HCT116 (cell line): ENCODE measurements at regions not wholly inside any gene's neighbourhood (a gene's known extent, or its start where the extent isn't known, plus 50 kb on each side); places are given as distances from the start of the nearest gene placed in this dataset.
"Not testable (repeated sequence)": the region's sequence is repeated elsewhere in the genome, so short reads cannot be mapped to it uniquely, and the experiment has no call there.

Experiments used
- ATAC-seq: fragments of 200-7000 bp; cut with Tn5 transposase; 2 replicates; pipeline ENCODE4 v1.9.1; 2020; ENCODE audit warnings: mild to moderate bottlenecking, moderate library complexity
- BruUV-seq: library from RNA; stranded (reverse); fragments of 400-500 nt; replicated peaks from 2 replicates; lab custom pipeline; 2021; lab: Mats Ljungman, UMichigan
- CTCF ChIA-PET: fragments of 300-600 bp; sonication (Branson Sonifier 250); formaldehyde crosslinking; loops from one replicate; lab custom pipeline; 2021; ENCODE audit warnings: antibody characterized with exemption; lab: Charles Lee
- POLR2A ChIA-PET: fragments of 300-600, 350-600 bp; sonication (Branson Sonifier 250); formaldehyde crosslinking; loops from one replicate; lab custom pipeline; 2021; ENCODE audit warnings: antibody characterized with exemption; lab: Charles Lee
- RAD21 ChIA-PET, 2 experiments: fragments of 300-600 bp; sonication (Branson Sonifier 250); formaldehyde crosslinking; loops; one replicate each; lab custom pipeline; 2023; ENCODE audit warnings: low total read pairs in 2 of 2; ENCODE audit not compliant: uncharacterized antibody in 2 of 2, unreplicated experiment in 2 of 2, low non-redundant PET in 1 of 2; lab: Charles Lee
- DNase-seq: peaks from one replicate; pipeline ENCODE4 v3.0.0-alpha.2; 2010; ENCODE audit warnings: low read depth, low spot score
- H2AFZ ChIP-seq: fragments of 200-600 bp; shearing (Covaris generic), sonication (generic); 2 replicates; pipeline ENCODE4 v1.6.1; 2017; ENCODE audit warnings: low read depth, mixed run types, mixed read lengths, antibody characterized with exemption, low read length; ENCODE audit not compliant: poor library complexity, severe bottlenecking
- H3K27ac ChIP-seq: 2 replicates; pipeline ENCODE4 v1.5.1; 2012; ENCODE audit warnings: low read depth, low read length
- H3K27me3 ChIP-seq: fragments of 200-600 bp; sonication (generic); 2 replicates; pipeline ENCODE4 v1.6.1; 2016; ENCODE audit warnings: mixed run types, low read length, mixed read lengths; ENCODE audit not compliant: insufficient read depth
- H3K36me3 ChIP-seq, 2 experiments: fragments of 200-500 bp in 1 of 2; fragments of 200-600 bp in 1 of 2; sonication (Bioruptor generic) in 1 of 2; sonication (generic) in 1 of 2; 2 replicates each; pipeline versions ENCODE4 v1.5.1 to v1.6.1; 2014 to 2016; ENCODE audit warnings: low read length in 2 of 2, inconsistent platforms in 1 of 2, mixed read lengths in 1 of 2, mixed run types in 1 of 2; ENCODE audit not compliant: insufficient read depth in 2 of 2, control insufficient read depth in 1 of 2
- H3K4me1 ChIP-seq, 2 experiments: fragments of 200-600 bp in 1 of 2; sonication (generic) in 1 of 2; 2 replicates each; pipeline versions ENCODE4 v1.5.1 to v1.6.1; 2012 to 2017; ENCODE audit warnings: low read length in 2 of 2, inconsistent platforms in 1 of 2, mild to moderate bottlenecking in 1 of 2, mixed read lengths in 1 of 2, mixed run types in 1 of 2, moderate library complexity in 1 of 2; ENCODE audit not compliant: insufficient read depth in 2 of 2, control insufficient read depth in 1 of 2
- H3K4me2 ChIP-seq: fragments of 200-600 bp; sonication (generic); 2 replicates; pipeline ENCODE4 v1.6.1; 2017; ENCODE audit warnings: mixed run types, low read length, mixed read lengths
- H3K4me3 ChIP-seq, 2 experiments: fragments of 200-600 bp in 1 of 2; sonication (generic) in 1 of 2; replicated peaks in 1 of 2; 2 replicates each; pipeline ENCODE4 v1.5.1; 2011 to 2016; ENCODE audit warnings: low read length in 2 of 2, control low read depth in 1 of 2, low read depth in 1 of 2, mild to moderate bottlenecking in 1 of 2, mixed read lengths in 1 of 2, mixed run types in 1 of 2
- H3K79me2 ChIP-seq: fragments of 200-600 bp; sonication (generic); 2 replicates; pipeline ENCODE4 v1.6.1; 2017; ENCODE audit warnings: mild to moderate bottlenecking, mixed run types, low read length, moderate library complexity, mixed read lengths; ENCODE audit not compliant: insufficient read depth
- H3K9ac ChIP-seq: fragments of 200-600 bp; sonication (generic); 2 replicates; pipeline ENCODE4 v1.6.1; 2016; ENCODE audit warnings: low read length, mixed read lengths
- H3K9me2 ChIP-seq: fragments of 200-600 bp; sonication (generic), shearing (Covaris generic); 2 replicates; pipeline ENCODE4 v1.6.1; 2017; ENCODE audit warnings: mixed run types, mild to moderate bottlenecking, moderate library complexity; ENCODE audit not compliant: insufficient read depth
- H3K9me3 ChIP-seq, 2 experiments: fragments of 200-500 bp in 1 of 2; fragments of 200-600 bp in 1 of 2; sonication (Bioruptor generic) in 1 of 2; sonication (generic) in 1 of 2; 2 replicates each; pipeline ENCODE4 v1.6.1; 2014 to 2017; ENCODE audit warnings: low read length in 2 of 2, mixed read lengths in 2 of 2, inconsistent platforms in 1 of 2, low read depth in 1 of 2, mild to moderate bottlenecking in 1 of 2, mixed run types in 1 of 2, moderate library complexity in 1 of 2; ENCODE audit not compliant: control insufficient read depth in 1 of 2, insufficient read depth in 1 of 2
- H4K20me1 ChIP-seq: fragments of 200-600 bp; sonication (generic), shearing (Covaris generic); 2 replicates; pipeline ENCODE4 v1.6.1; 2017; ENCODE audit warnings: mixed run types, mild to moderate bottlenecking, moderate library complexity; ENCODE audit not compliant: insufficient read depth
- CBX3 ChIP-seq: IDR thresholded peaks from 2 replicates; pipeline ENCODE4 v1.6.1; 2012; ENCODE audit warnings: low read depth
- ELF1 ChIP-seq: IDR thresholded peaks from 2 replicates; pipeline ENCODE4 v1.6.1; 2012; ENCODE audit warnings: low read depth, borderline replicate concordance
- EZH2 ChIP-seq: fragments of 200-600 bp; sonication (generic); IDR thresholded peaks from 2 replicates; pipeline ENCODE4 v1.6.1; 2017; ENCODE audit warnings: antibody characterized with exemption, mixed run types
- POLR2A ChIP-seq: IDR thresholded peaks from 2 replicates; pipeline ENCODE4 v1.7.0; 2011; ENCODE audit warnings: borderline replicate concordance; ENCODE audit not compliant: insufficient read depth, insufficient read length; ENCODE audit errors: extremely low read depth
- POLR2AphosphoS5 ChIP-seq: IDR thresholded peaks from 2 replicates; pipeline ENCODE4 v1.6.1; 2011; ENCODE audit warnings: mild to moderate bottlenecking, low read depth, low read length, moderate library complexity
- RAD21 ChIP-seq: IDR thresholded peaks from 2 replicates; pipeline ENCODE4 v1.6.1; 2012; ENCODE audit warnings: low read depth, mild to moderate bottlenecking
- SP1 ChIP-seq: IDR thresholded peaks from 2 replicates; pipeline ENCODE4 v1.6.1; 2012; ENCODE audit warnings: low read depth
- TCF7L2 ChIP-seq: IDR thresholded peaks from 2 replicates; pipeline ENCODE4 v1.7.0; 2011; ENCODE audit warnings: borderline replicate concordance, inconsistent platforms; ENCODE audit not compliant: insufficient read depth, insufficient read length; ENCODE audit errors: extremely low read depth
- YY1 ChIP-seq: IDR thresholded peaks from 2 replicates; pipeline ENCODE4 v1.6.1; 2011; ENCODE audit warnings: low read length, low read depth, moderate library complexity, mild to moderate bottlenecking; ENCODE audit not compliant: insufficient replicate concordance; ENCODE audit errors: extremely low read depth
- ZFX ChIP-seq: fragments of 450-650 bp; IDR thresholded peaks from 2 replicates; pipeline ENCODE4 v1.6.1; 2017
- intact Hi-C: fragments of 100-400 bp; cut with micrococcal nuclease; formaldehyde crosslinking; loops from 2 replicates; pipeline ENCODE4 v1.10.0; 2022
- TF ChIP-seq, protein P1 (sequence below): IDR thresholded peaks from 2 replicates; pipeline ENCODE4 v1.6.1; 2012; ENCODE audit warnings: low read depth
- TF ChIP-seq, protein P2 (sequence below), 3 experiments: fragments of 200-600 bp in 1 of 3; sonication (generic) in 1 of 3; IDR thresholded peaks in 2 of 3; conservative IDR thresholded peaks in 1 of 3; 2 replicates each; pipeline ENCODE4 v1.5.1; 2012 to 2017; ENCODE audit warnings: low read depth in 2 of 3, low read length in 2 of 3, antibody characterized with exemption in 1 of 3, borderline replicate concordance in 1 of 3, control low read depth in 1 of 3, mild to moderate bottlenecking in 1 of 3, mixed read lengths in 1 of 3, mixed run types in 1 of 3, moderate library complexity in 1 of 3; ENCODE audit not compliant: insufficient read depth in 1 of 3
- TF ChIP-seq, protein P3 (sequence below): IDR thresholded peaks from 2 replicates; pipeline ENCODE4 v1.6.1; 2011; ENCODE audit warnings: mild to moderate bottlenecking, low read length, moderate library complexity; ENCODE audit not compliant: insufficient replicate concordance; ENCODE audit errors: extremely low read depth

- Histone ChIP-seq H3K9me2 (no peaks in the 10 kb centered on the region), H3K9ac (no peak overlapping the region)
- TF ChIP-seq CBX3, result no peak
- TF ChIP-seq, protein P1, sequence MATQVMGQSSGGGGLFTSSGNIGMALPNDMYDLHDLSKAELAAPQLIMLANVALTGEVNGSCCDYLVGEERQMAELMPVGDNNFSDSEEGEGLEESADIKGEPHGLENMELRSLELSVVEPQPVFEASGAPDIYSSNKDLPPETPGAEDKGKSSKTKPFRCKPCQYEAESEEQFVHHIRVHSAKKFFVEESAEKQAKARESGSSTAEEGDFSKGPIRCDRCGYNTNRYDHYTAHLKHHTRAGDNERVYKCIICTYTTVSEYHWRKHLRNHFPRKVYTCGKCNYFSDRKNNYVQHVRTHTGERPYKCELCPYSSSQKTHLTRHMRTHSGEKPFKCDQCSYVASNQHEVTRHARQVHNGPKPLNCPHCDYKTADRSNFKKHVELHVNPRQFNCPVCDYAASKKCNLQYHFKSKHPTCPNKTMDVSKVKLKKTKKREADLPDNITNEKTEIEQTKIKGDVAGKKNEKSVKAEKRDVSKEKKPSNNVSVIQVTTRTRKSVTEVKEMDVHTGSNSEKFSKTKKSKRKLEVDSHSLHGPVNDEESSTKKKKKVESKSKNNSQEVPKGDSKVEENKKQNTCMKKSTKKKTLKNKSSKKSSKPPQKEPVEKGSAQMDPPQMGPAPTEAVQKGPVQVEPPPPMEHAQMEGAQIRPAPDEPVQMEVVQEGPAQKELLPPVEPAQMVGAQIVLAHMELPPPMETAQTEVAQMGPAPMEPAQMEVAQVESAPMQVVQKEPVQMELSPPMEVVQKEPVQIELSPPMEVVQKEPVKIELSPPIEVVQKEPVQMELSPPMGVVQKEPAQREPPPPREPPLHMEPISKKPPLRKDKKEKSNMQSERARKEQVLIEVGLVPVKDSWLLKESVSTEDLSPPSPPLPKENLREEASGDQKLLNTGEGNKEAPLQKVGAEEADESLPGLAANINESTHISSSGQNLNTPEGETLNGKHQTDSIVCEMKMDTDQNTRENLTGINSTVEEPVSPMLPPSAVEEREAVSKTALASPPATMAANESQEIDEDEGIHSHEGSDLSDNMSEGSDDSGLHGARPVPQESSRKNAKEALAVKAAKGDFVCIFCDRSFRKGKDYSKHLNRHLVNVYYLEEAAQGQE, result no peak
- TF ChIP-seq POLR2A, result no peak
- TF ChIP-seq RAD21, result no peak
- no peak for TF ChIP-seq ZFX
- TF ChIP-seq, protein P2, sequence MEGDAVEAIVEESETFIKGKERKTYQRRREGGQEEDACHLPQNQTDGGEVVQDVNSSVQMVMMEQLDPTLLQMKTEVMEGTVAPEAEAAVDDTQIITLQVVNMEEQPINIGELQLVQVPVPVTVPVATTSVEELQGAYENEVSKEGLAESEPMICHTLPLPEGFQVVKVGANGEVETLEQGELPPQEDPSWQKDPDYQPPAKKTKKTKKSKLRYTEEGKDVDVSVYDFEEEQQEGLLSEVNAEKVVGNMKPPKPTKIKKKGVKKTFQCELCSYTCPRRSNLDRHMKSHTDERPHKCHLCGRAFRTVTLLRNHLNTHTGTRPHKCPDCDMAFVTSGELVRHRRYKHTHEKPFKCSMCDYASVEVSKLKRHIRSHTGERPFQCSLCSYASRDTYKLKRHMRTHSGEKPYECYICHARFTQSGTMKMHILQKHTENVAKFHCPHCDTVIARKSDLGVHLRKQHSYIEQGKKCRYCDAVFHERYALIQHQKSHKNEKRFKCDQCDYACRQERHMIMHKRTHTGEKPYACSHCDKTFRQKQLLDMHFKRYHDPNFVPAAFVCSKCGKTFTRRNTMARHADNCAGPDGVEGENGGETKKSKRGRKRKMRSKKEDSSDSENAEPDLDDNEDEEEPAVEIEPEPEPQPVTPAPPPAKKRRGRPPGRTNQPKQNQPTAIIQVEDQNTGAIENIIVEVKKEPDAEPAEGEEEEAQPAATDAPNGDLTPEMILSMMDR (IDR thresholded peaks at IDR 0.05 in 2 of 3, conservative IDR thresholded peaks at IDR 0.05 in 1 of 3; ENCODE audit: borderline replicate concordance in 1 of 3, insufficient read depth in 1 of 3, low read depth in 2 of 3, low read length in 2 of 3), result no peak
- TF ChIP-seq, protein P3, sequence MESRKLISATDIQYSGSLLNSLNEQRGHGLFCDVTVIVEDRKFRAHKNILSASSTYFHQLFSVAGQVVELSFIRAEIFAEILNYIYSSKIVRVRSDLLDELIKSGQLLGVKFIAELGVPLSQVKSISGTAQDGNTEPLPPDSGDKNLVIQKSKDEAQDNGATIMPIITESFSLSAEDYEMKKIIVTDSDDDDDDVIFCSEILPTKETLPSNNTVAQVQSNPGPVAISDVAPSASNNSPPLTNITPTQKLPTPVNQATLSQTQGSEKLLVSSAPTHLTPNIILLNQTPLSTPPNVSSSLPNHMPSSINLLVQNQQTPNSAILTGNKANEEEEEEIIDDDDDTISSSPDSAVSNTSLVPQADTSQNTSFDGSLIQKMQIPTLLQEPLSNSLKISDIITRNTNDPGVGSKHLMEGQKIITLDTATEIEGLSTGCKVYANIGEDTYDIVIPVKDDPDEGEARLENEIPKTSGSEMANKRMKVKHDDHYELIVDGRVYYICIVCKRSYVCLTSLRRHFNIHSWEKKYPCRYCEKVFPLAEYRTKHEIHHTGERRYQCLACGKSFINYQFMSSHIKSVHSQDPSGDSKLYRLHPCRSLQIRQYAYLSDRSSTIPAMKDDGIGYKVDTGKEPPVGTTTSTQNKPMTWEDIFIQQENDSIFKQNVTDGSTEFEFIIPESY, result no peak
- TF ChIP-seq POLR2AphosphoS5, result no peak
- no peak for TF ChIP-seq YY1
- TF ChIP-seq TCF7L2, result no peak
- no peak for TF ChIP-seq EZH2
- TF ChIP-seq ELF1, result no peak
- TF ChIP-seq SP1, result no peak
- TF ChIP-seq, all 23 proteins: peak for 0
- H3K79me2 ChIP-seq, result no peaks in the 10 kb centered on the region
- no peaks in the 10 kb centered on the region for H3K36me3 ChIP-seq
- ChIA-PET CTCF (no interaction called here), RAD21 (no interaction called here), POLR2A (no interaction called here)
- DNase-seq, result no peak
- no peak overlapping the region for H3K4me2 ChIP-seq
- intact Hi-C loops, result no loop called here
- H3K4me1 ChIP-seq, result no peaks in the 10 kb centered on the region
- H3K27ac ChIP-seq, result no peak overlapping the region
- no peak overlapping the region for H3K4me3 ChIP-seq
- no peaks in the 10 kb centered on the region for H4K20me1 ChIP-seq
- H3K9me3 ChIP-seq, result peaks cover 3 to 6% of the 10 kb centered on the region in 2 experiments; a peak in 1 of 4 replicates
- no peak for ATAC-seq
- no TSS peak for BruUV-seq
- no peak overlapping the region for H2AFZ ChIP-seq
- H3K27me3 ChIP-seq, result no peaks in the 10 kb centered on the region
These were observed 1891.0 kb upstream of the FLRT2 start for GRCh38 chr14:83638748-83639504.

DNA sequence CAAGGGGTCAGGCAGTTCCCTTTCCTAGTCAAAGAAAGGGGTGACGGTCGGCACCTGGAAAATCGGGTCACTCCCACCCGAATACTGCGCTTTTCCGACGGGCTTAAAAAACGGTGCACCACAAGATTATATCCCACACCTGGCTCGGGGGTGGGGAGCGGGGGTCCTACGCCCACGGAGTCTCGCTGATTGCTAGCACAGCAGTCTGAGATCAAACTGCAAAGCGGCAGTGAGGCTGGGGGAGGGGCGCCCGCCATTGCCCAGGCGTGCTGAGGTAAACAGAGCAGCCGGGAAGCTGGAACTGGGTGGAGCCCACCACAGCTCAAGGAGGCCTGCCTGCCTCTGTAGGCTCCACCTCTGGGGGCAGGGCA is 1890.5 kb upstream of the FLRT2 start:
- not testable (repeated sequence) for H3K4me3 ChIP-seq

More for the DNA sequence above, 1890.5 kb upstream of the FLRT2 start:
- H3K79me2 ChIP-seq, H3K4me1 ChIP-seq, RAD21 ChIA-PET, intact Hi-C loops, CTCF ChIA-PET, H3K9me3 ChIP-seq, H4K20me1 ChIP-seq, ATAC-seq, H2AFZ ChIP-seq, H3K9me2 ChIP-seq, BruUV-seq, DNase-seq, H3K36me3 ChIP-seq, H3K27ac ChIP-seq, H3K9ac ChIP-seq, H3K4me2 ChIP-seq, POLR2A ChIA-PET, H3K27me3 ChIP-seq: not testable (repeated sequence)
